Psoas muscle (tissue), 7 donors: ENCODE measurements at regions not wholly inside any gene's neighbourhood (a gene's known extent, or its start where the extent isn't known, plus 50 kb on each side); places are given as distances from the start of the nearest gene placed in this dataset.
A peak's percentile ranks its signal among the peaks of the same experiment; 100 is the strongest.

Source experiments
- ATAC-seq, 4 donors: fragments of 200-7000 bp; cut with Tn5 transposase; one replicate each; pipeline ENCODE4 v1.9.1; 2020; ENCODE audit warnings: moderate library complexity in 3 of 4, mild to moderate bottlenecking in 2 of 4
- DNase-seq, 2 donors: peaks; one replicate each; pipeline ENCODE4 v3.0.0-alpha.2; 2020
- H3K27ac ChIP-seq: fragments of 200-600 bp; one replicate; pipeline ENCODE4 v1.8.0; 2022
- H3K27me3 ChIP-seq, 3 donors: fragments of 200-600 bp in 1 of 3; one replicate each; pipeline versions ENCODE4 v1.6.1 to v1.8.0; 2013 to 2022; ENCODE audit warnings: low read length in 2 of 3, mild to moderate bottlenecking in 2 of 3, moderate library complexity in 1 of 3; ENCODE audit not compliant: insufficient read depth in 3 of 3
- H3K36me3 ChIP-seq, 2 donors: fragments of 200-600 bp in 1 of 2; one replicate each; pipeline versions ENCODE4 v1.6.1 to v1.8.0; 2013 to 2022; ENCODE audit warnings: low read depth in 1 of 2, mild to moderate bottlenecking in 1 of 2, moderate library complexity in 1 of 2; ENCODE audit not compliant: insufficient read depth in 1 of 2
- H3K4me1 ChIP-seq: fragments of 200-600 bp; one replicate; pipeline ENCODE4 v1.8.0; 2022
- H3K4me3 ChIP-seq: fragments of 200-600 bp; one replicate; pipeline ENCODE4 v1.8.0; 2022; ENCODE audit warnings: mild to moderate bottlenecking
- H3K9me3 ChIP-seq: fragments of 200-600 bp; one replicate; pipeline ENCODE4 v1.8.0; 2022
- CTCF ChIP-seq: fragments of 200-600 bp; IDR thresholded peaks from one replicate; pipeline ENCODE4 v1.8.0; 2022; ENCODE audit warnings: antibody characterized with exemption
- WGBS, 3 donors: extraction: QIAGEN DNeasy Blood & Tissue Kit; methylation state at CpG; one replicate each; pipeline versions ENCODE4 v1.1.6 to v1.1.7; 2013; 5-methylcytosine and 5-hydroxymethylcytosine counted together
- intact Hi-C, 2 donors: fragments of 100-400 bp; cut with DNase I; formaldehyde crosslinking; loops; one replicate each; pipeline versions ENCODE4 v1.11.0 to v1.14.2; 2022
- donor health status: healthy with polysubstance abuse.
- donor health status: DM: no; HTN: no; CAD: no; lungs with moderate emphysema.
- donor health status: Bipolar disorder and iron deficiency.
- donor health status: healthy.
- donor health status: DM: yes; HTN: yes; CAD: no.
- donor health status: DM: no; HTN: no; CAD: no.
- donor health status: DM: yes; HTN: yes; CAD: no.

DNA sequence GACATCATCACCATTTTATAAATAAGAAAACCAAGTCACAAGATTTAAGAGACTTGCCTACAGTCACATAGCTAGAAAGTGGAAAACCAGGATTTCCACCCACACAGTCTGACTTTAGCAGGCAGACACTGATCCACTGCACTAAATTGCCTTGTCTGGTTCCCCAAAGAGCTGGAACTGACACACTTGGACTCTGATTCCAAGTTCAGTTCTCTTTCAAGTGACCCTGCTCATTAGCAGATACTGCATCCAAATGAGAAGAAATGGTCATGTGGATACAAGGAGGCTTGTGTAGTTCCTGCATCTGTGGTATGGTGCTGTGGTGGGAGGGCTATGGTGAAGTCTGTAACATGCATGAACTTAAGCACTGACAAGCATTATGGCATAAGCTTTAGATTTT, 180.1 kb upstream of the MKLN1 start:
- ATAC-seq (peak in 2 of 4 donors; percentile 10 to 24), DNase-seq (no peak)
- Histone ChIP-seq H3K27ac (peak overlapping the region; percentile 65), H3K27me3 (no peaks in the 10 kb centered on the region), H3K9me3 (no peaks in the 10 kb centered on the region), H3K4me3 (no peak overlapping the region), H3K36me3 (no peaks in the 10 kb centered on the region), H3K4me1 (peaks cover 28% of the 10 kb centered on the region)
- TF ChIP-seq CTCF: no peak
- intact Hi-C loops: loop anchor here (5.0 kb wide), 1 partner anchor 35 kb away; no protein-coding TSS in a partner anchor

- Histone ChIP-seq H3K4me3 (no peak overlapping the region), H3K27me3 (no peaks in the 10 kb centered on the region), H3K9me3 (no peaks in the 10 kb centered on the region), H3K36me3 (no peaks in the 10 kb centered on the region), H3K27ac (peak overlapping the region; percentile 65), H3K4me1 (peaks cover 28% of the 10 kb centered on the region)
- no peak for DNase-seq
- peak in 1 of 4 donors; percentile 22 for ATAC-seq
- intact Hi-C loops: loop anchor here (5.0 kb wide), 1 partner anchor 36 kb away; no protein-coding TSS in a partner anchor
- WGBS, 3 donors: 89 to 95% (median 93%) methylated on average over 4 of the region's 4 CpGs
- no peak for TF ChIP-seq CTCF
Observed at GRCh38 chr7:131148258-131148657, 179.4 kb upstream of the MKLN1 start.

GRCh38 chr7:131148708-131149428, 178.8 kb upstream of the MKLN1 start:
- TF ChIP-seq CTCF: no peak
- 55 to 73% (median 57%) methylated on average over 10 of the region's 10 CpGs for WGBS, 3 donors
- H3K4me3 ChIP-seq: no peak overlapping the region
- intact Hi-C loops: loop anchor here (5.0 kb wide), 1 partner anchor 37 kb away; no protein-coding TSS in a partner anchor
- H3K4me1 ChIP-seq: peaks cover 28% of the 10 kb centered on the region
- no peaks in the 10 kb centered on the region for H3K9me3 ChIP-seq
- no peaks in the 10 kb centered on the region for H3K27me3 ChIP-seq
- DNase-seq: no peak
- H3K36me3 ChIP-seq: no peaks in the 10 kb centered on the region
- ATAC-seq: peak; percentile 48 to 87 (median 66)
- H3K27ac ChIP-seq: peak overlapping the region; percentile 65

GRCh38 chr7:131149429-131149773, 178.3 kb upstream of the MKLN1 start:
- intact Hi-C loops: loop anchor here (5.0 kb wide), 1 partner anchor 37 kb away; no protein-coding TSS in a partner anchor
- no peak for ATAC-seq
- Histone ChIP-seq H3K4me3 (no peak overlapping the region), H3K27me3 (no peaks in the 10 kb centered on the region), H3K36me3 (no peaks in the 10 kb centered on the region), H3K4me1 (peaks cover 28% of the 10 kb centered on the region), H3K27ac (peak overlapping the region; percentile 65), H3K9me3 (no peaks in the 10 kb centered on the region)
- TF ChIP-seq CTCF: no peak
- DNase-seq: no peak

GRCh38 chr7:131149840-131150239, 177.8 kb upstream of the MKLN1 start:
- H3K4me3 ChIP-seq: no peak overlapping the region
- 66 to 75% (median 66%) methylated on average over 4 of the region's 4 CpGs for WGBS, 3 donors
- intact Hi-C loops: loop anchor here (5.0 kb wide), 1 partner anchor 38 kb away; no protein-coding TSS in a partner anchor
- no peaks in the 10 kb centered on the region for H3K36me3 ChIP-seq
- no peak for DNase-seq
- H3K27me3 ChIP-seq: no peaks in the 10 kb centered on the region
- no peaks in the 10 kb centered on the region for H3K9me3 ChIP-seq
- H3K4me1 ChIP-seq: peaks cover 28% of the 10 kb centered on the region
- ATAC-seq: peak in 2 of 4 donors; percentile 49 to 52
- no peak for TF ChIP-seq CTCF
- H3K27ac ChIP-seq: peak overlapping the region; percentile 65
